ENCODE measurements at regions not wholly inside any gene's neighbourhood (a gene's known extent, or its start where the extent isn't known, plus 50 kb on each side); places are given as distances from the start of the nearest gene placed in this dataset.

DNA sequence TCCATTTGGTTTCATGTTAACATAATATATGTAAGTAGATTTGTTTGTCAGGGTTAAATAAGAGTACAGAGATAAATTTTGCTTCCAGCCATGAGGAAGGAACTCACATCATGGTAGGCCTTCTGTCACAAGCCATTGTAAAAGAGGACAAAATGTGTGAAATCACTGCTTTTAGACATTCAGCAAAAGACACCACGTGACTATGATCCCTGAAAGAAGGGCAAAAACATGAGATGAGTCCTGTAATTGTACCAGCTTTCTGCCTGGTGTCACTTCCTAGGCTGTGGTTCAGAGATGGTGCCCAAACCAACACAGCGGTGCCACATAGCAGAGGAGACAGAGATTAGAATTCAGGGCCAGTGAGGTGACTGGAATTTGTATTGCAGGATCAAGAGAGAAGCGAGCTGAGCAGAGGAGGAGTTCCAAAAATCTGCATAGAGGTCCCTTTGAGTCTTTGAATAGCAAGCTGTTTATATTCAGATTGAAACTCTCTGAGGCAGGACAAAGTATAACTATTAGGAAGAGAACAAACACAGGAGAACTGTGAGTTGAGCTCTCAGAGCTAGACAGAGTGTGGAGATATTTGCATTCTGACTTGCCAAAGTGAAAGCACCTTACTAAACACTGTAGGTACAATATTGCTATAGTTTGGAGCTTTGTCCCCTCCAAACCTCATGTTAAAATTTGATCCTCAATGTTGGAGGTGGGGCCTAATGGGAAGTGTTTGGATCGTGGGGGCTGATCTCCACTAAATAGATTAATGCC lies 52.6 kb upstream of the PDE7B start:
- H3K27me3 ChIP-seq: no peaks in the 10 kb centered on the region
- no peaks in the 10 kb centered on the region for H3K4me1 ChIP-seq
- H3K9me3 ChIP-seq: no peaks in the 10 kb centered on the region
- no peak for TF ChIP-seq POLR2A (IDR thresholded peaks at IDR 0.05)
- TF ChIP-seq, protein P1, sequence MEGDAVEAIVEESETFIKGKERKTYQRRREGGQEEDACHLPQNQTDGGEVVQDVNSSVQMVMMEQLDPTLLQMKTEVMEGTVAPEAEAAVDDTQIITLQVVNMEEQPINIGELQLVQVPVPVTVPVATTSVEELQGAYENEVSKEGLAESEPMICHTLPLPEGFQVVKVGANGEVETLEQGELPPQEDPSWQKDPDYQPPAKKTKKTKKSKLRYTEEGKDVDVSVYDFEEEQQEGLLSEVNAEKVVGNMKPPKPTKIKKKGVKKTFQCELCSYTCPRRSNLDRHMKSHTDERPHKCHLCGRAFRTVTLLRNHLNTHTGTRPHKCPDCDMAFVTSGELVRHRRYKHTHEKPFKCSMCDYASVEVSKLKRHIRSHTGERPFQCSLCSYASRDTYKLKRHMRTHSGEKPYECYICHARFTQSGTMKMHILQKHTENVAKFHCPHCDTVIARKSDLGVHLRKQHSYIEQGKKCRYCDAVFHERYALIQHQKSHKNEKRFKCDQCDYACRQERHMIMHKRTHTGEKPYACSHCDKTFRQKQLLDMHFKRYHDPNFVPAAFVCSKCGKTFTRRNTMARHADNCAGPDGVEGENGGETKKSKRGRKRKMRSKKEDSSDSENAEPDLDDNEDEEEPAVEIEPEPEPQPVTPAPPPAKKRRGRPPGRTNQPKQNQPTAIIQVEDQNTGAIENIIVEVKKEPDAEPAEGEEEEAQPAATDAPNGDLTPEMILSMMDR (IDR thresholded peaks at IDR 0.05): no peak
- H3K36me3 ChIP-seq: no peaks in the 10 kb centered on the region
- H3K4me3 ChIP-seq: no peak overlapping the region
- ATAC-seq (no peak), DNase-seq (no peak)
- WGBS, 4 donors: 87 to 91% (median 87%) methylated on average over 4 of the region's 4 CpGs
- intact Hi-C loops (cut with DNase I): no loop called here
- no peak overlapping the region for H3K27ac ChIP-seq

All from heart left ventricle (tissue), 16 donors.